HG02884 (cell line): ENCODE measurements at regions not wholly inside any gene's neighbourhood (a gene's known extent, or its start where the extent isn't known, plus 50 kb on each side); places are given as distances from the start of the nearest gene placed in this dataset.
"Not testable (repeated sequence)": the region's sequence is repeated elsewhere in the genome, so short reads cannot be mapped to it uniquely, and the experiment has no call there.

ENCODE experiments used
- ATAC-seq: cut with Tn5 transposase; IDR thresholded peaks from one replicate; pipeline ENCODE4 v1.9.1; 2021; ENCODE audit warnings: mild to moderate bottlenecking, moderate library complexity; ENCODE audit not compliant: unreplicated experiment

DNA sequence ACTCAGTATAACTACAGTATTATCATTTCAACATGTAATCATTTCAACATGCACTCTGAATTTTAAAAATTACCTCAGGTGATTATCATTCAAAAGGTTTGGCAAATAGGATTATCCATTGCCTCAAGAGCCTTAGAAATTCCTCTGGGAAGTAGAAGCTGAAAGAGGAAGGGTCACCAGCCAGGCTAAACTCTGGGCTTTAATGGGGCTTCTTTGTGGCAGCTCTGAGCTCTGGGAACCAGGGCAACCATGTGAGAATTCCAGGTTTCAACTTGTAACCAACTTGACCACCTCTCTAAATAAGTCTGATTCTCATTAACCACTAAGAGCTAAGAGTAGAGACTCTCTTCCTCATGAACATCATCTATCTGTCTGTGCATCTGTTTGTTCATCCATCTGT is 117.2 kb upstream of the MED14 start:
- no peak for ATAC-seq

GRCh38 chrX:40853004-40853815 is 117.9 kb upstream of the MED14 start:
- ATAC-seq, result no peak

- ATAC-seq, result no peak
Measured at GRCh38 chrX:40853816-40854123, 118.4 kb upstream of the MED14 start.

GRCh38 chrX:40854242-40854641 is 118.9 kb upstream of the MED14 start:
- ATAC-seq, result no peak

GRCh38 chrX:40855411-40855810 is 120.1 kb upstream of the MED14 start:
- no peak for ATAC-seq

- no peak for ATAC-seq
Measured at GRCh38 chrX:40855932-40856515, 120.7 kb upstream of the MED14 start.

GRCh38 chrX:40861952-40862554 is 126.7 kb upstream of the MED14 start:
- not testable (repeated sequence) for ATAC-seq

- ATAC-seq, result not testable (repeated sequence)
Measured at GRCh38 chrX:40863260-40863659, 127.9 kb upstream of the MED14 start.

GRCh38 chrX:40863671-40864070 is 128.3 kb upstream of the MED14 start:
- no peak for ATAC-seq

- ATAC-seq, result no peak
Measured at GRCh38 chrX:40864972-40865371, 129.6 kb upstream of the MED14 start.

- no peak for ATAC-seq
Measured at GRCh38 chrX:40866893-40867292, 131.6 kb upstream of the MED14 start.

- no peak for ATAC-seq
Measured at GRCh38 chrX:40867352-40867751, 132.0 kb upstream of the MED14 start.

DNA sequence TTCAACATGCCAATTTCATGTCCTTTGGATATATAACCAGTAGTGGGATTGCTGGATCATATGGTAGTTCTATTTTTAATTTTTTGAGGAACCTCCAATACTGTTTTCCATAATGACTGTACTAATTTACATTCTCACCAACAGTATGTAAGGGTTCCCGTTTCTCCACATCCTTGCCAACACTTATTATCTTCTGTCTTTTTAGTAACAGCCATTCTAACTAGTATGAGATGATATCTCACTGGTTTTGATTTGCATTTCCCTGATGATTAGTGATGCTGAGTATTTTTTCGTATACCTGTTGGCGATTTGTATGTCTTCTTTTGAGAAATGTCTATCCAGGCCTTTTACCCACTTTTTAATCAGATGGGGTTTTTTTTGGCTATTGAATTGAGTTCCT is 133.5 kb upstream of the MED14 start:
- no peak for ATAC-seq

DNA sequence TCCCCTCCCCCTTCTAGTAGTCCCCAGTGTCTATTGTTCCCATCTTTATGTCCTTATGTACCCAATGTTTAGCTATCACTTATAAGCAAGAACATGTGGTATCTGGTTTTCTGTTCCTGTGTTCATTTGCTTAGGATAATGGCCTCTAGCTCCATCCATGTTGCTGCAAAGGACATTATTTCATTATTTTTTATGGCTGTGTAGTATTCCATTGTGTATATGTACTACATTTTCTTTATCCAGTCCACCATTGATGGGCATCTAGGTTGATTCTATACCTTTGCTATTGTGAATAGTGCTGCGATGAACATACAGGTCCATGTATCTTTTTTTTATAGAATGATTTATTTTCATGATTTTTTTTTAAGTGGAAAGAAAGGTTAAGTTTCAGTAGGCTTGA is 135.6 kb upstream of the MED14 start:
- not testable (repeated sequence) for ATAC-seq

DNA sequence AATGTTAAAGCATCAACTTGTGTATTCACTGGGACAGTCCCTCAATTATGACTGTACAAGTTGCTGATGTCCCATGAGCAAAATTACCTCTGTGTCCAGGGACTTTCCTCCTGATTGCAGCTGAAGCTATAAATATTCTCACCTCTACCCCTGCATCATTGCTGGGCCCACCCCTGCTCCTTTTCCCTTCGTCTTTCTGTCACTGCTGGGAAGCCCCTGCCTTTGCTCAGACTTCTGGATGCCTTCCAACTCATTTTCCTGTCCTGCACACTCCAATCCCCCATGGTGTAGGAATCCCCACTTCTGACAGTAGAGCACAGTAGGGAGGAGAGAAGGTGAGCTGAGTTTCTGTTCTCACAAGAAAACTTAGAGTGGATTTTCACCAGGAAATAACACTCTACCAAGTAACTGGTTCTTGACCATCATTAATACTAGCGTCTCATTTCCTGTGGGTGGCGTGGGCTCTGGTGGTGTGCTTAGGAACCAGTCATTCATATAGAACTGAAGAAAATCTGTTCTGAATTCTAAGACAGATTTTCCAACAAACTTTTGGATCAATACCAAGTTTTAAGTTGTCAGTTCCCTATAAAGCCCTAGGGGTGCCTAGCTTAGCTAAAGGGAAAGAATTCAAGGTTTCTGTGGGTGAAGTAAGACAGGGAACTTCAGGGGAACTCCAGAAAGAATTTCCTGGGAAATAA is 136.2 kb upstream of the MED14 start:
- ATAC-seq, result peak; percentile 74

DNA sequence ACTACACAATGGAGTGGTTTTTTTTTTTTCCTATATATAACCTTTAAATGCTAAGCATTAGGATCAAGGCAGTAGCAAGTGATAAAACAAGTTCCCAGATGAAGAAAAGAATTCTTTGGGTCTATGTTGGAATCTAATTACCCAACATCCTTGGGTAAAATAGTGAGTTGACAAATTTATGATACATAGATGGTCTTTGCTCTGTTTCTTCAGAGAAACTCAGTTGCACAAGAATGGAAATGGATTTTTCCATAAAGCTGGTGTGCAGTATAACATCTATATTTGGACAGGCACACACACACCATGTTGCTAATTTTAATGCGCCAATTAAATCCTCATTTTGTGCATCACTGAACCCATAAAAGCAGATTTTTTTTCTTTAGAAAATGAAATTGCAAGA is 137.0 kb upstream of the MED14 start:
- ATAC-seq, result no peak

DNA sequence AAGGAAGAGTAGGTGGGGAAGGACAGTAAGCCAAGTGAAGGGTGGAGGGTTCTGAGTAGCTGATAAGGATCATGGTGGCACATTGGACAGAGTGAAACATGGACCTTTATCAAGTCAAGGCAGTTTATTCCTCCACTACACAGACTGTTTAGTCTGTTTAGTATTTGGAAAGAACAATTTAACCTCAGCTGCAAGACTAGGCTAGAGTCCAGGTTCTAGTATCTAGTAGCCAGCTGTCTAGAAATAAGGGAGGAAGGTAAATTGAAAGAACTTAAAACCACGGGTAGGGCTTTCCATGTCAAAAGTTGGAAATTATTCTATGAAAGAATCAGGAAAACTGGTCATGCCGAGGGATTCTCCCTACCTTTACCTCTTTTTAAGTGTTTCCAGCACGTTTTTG is 140.1 kb upstream of the MED14 start:
- ATAC-seq, result no peak

DNA sequence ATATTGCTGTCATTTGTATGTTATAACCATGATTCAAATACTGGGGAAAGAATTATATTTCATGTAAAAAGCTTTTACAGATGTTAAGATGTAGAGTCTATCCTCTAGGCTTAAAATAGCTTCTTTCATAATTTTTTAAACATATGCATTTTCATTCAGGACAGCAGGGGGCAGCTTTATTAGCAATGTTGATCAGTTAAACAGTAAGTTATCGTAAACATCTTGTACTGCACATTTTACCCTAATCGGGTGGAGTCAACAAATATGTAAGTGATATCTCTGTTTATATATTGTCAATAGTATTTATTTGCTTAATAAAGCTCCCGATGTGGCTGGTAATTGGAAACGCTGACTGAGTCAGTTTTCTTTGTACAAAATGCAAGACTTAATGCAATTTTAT is 142.5 kb upstream of the MED14 start:
- no peak for ATAC-seq

DNA sequence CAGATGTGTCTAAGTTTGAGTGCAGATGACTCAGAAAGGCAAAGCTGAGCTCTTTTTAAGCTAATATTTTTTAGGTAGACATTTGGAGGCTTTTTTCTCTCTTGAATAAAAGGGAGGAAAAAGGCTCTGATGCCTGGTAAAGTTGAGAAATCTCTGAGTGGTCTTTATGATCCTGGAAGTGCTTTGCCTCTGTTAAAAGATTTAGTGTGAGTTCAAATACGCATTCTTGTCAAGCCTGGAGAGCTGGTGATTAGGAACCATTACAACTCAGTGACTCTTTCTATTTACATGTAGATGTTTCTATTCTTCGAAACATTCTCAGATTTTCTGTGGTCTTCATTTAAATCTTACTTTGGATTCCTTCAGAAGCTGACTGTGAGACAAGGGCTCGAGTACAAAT is 143.4 kb upstream of the MED14 start:
- ATAC-seq, result no peak

GRCh38 chrX:40879172-40879571 is 143.8 kb upstream of the MED14 start:
- ATAC-seq, result not testable (repeated sequence)

GRCh38 chrX:40880712-40881111 is 145.4 kb upstream of the MED14 start:
- no peak for ATAC-seq
